AG10803 (cell line): ENCODE measurements at regions not wholly inside any gene's neighbourhood (a gene's known extent, or its start where the extent isn't known, plus 50 kb on each side); places are given as distances from the start of the nearest gene placed in this dataset.
"Not testable (repeated sequence)": the region's sequence is repeated elsewhere in the genome, so short reads cannot be mapped to it uniquely, and the experiment has no call there.

ENCODE experiments used
- DNase-seq: peaks from one replicate; pipeline ENCODE4 v3.0.0; 2010; ENCODE audit warnings: low read depth
- H3K4me3 ChIP-seq: 2 replicates; pipeline ENCODE4 v1.5.1; 2011; ENCODE audit warnings: mild to moderate bottlenecking, low read length, control low read depth
- CTCF ChIP-seq: conservative IDR thresholded peaks from 2 replicates; pipeline ENCODE4 v1.5.1; 2011; ENCODE audit warnings: mild to moderate bottlenecking, low read length, control low read depth, inconsistent platforms

- TF ChIP-seq CTCF: no peak
- peak; percentile 23 for DNase-seq
- H3K4me3 ChIP-seq: no peak overlapping the region
Observed at GRCh38 chr20:47429409-47429808, 72.3 kb upstream of the NCOA3 start.

- TF ChIP-seq CTCF: no peak
- H3K4me3 ChIP-seq: no peak overlapping the region
Observed at GRCh38 chr20:47430862-47431588, 70.7 kb upstream of the NCOA3 start.

GRCh38 chr20:47432834-47433210, 68.9 kb upstream of the NCOA3 start:
- TF ChIP-seq CTCF: no peak
- no peak overlapping the region for H3K4me3 ChIP-seq
- no peak for DNase-seq

More at GRCh38 chr20:47430862-47431588, 70.7 kb upstream of the NCOA3 start:
- no peak for DNase-seq

GRCh38 chr20:47434128-47434779, 67.4 kb upstream of the NCOA3 start:
- not testable (repeated sequence) for H3K4me3 ChIP-seq

GRCh38 chr20:47438464-47439381, 63.0 kb upstream of the NCOA3 start:
- no peak overlapping the region for H3K4me3 ChIP-seq

More at GRCh38 chr20:47434128-47434779, 67.4 kb upstream of the NCOA3 start:
- peak; percentile 76 for DNase-seq

GRCh38 chr20:47440857-47441773, 60.6 kb upstream of the NCOA3 start:
- no peak overlapping the region for H3K4me3 ChIP-seq
- TF ChIP-seq CTCF: no peak
- DNase-seq: peak; percentile 50

More at GRCh38 chr20:47438464-47439381, 63.0 kb upstream of the NCOA3 start:
- no peak for TF ChIP-seq CTCF
- DNase-seq: no peak
